Prostate gland (tissue), 2 donors: ENCODE measurements at regions not wholly inside any gene's neighbourhood (a gene's known extent, or its start where the extent isn't known, plus 50 kb on each side); places are given as distances from the start of the nearest gene placed in this dataset.

ENCODE experiments used
- CTCF ChIP-seq, 4 experiments: fragments of 200-600 bp in 2 of 4; fragments of 450-650 bp in 2 of 4; sonication (generic) in 2 of 4; IDR thresholded peaks; 1 replicate in 3 of 4; 2 replicates in 1 of 4; pipeline ENCODE4 v1.5.1; 2016 to 2019; ENCODE audit warnings: antibody characterized with exemption in 4 of 4, mild to moderate bottlenecking in 2 of 4, moderate library complexity in 2 of 4
- POLR2AphosphoS5 ChIP-seq: sonication (generic); formaldehyde crosslinking; IDR thresholded peaks from one replicate; pipeline ENCODE4 v1.6.1; 2017; ENCODE audit warnings: antibody characterized with exemption

- no peak for TF ChIP-seq CTCF (IDR thresholded peaks at IDR 0.05)
- TF ChIP-seq POLR2AphosphoS5: no peak
Observed at GRCh38 chr1:30034105-30034626, 689.2 kb downstream of the MATN1 start.
